ENCODE measurements at regions not wholly inside any gene's neighbourhood (a gene's known extent, or its start where the extent isn't known, plus 50 kb on each side); places are given as distances from the start of the nearest gene placed in this dataset.

GRCh38 chr15:93243573-93243972 is 154.6 kb upstream of the RGMA start:
- H3K4me1 ChIP-seq (ENCODE audit: control insufficient read depth in 2 of 2, insufficient read depth in 2 of 2, low read length in 1 of 2) = no peaks in the 10 kb centered on the region
- no peaks in the 10 kb centered on the region for H3K9me3 ChIP-seq (ENCODE audit: control insufficient read depth in 2 of 2, insufficient read depth in 1 of 2, low read depth in 1 of 2, low read length in 1 of 2)
- no peak overlapping the region for H3K27ac ChIP-seq (ENCODE audit: low read depth in 2 of 2, low read length in 1 of 2)
- no peaks in the 10 kb centered on the region for H3K27me3 ChIP-seq (ENCODE audit: control insufficient read depth in 1 of 2, insufficient read depth in 2 of 2, low read length in 2 of 2)
- no peak overlapping the region for H3K4me3 ChIP-seq (ENCODE audit: low read depth in 1 of 2, low read length in 2 of 2)
- WGBS, 2 donors = 74 to 85% methylated on average over 9 of the region's 9 CpGs
- H3K36me3 ChIP-seq (ENCODE audit: control insufficient read depth in 2 of 2, insufficient read depth in 2 of 2, low read length in 1 of 2) = no peaks in the 10 kb centered on the region

DNA sequence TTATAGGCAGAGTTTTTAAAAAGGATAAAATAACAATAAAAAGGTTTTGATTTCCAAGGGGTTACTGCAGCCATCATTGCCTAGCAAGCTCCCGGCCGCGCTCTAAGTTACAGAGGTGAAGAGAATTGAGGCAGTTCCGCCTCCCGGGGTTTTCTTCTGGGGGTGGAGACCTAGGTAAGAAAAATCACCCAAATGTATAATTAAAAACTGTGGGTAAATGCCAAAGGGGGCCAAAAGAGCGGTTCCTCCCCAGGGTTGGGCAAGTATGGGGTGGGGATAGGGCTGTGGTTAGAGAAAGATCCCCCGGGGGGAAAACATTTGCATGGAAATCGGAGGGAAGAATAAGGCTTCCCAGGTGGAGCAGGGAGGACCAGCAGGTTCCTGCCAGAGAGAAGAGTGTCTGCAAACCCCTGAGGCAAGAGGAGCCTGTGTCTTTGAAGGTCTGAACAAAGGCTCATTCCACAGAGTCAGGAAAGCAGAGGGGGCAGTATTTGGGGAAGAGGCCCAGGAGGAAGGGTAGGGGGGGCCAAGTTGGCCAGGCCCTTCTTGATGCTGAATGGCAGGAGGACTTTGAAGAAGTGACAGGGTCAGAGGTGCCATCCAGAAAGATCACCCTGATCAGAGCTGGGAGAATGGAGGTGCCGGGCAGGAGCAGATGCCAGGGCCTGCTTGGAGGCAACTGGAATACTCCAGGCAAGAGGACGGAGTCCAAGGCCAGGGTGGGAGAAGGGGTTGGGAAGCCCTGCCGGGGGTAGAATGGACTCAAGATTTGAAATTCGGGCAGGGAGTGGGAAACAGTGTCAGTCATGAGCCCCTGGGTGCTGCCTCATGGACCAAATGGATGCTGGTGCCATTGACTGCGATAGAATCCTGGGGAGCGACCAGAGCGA is 152.9 kb upstream of the RGMA start:
- H3K4me1 ChIP-seq (ENCODE audit: control insufficient read depth in 2 of 2, insufficient read depth in 2 of 2, low read length in 1 of 2) = no peaks in the 10 kb centered on the region
- H3K27ac ChIP-seq (ENCODE audit: low read depth in 2 of 2, low read length in 1 of 2) = no peak overlapping the region
- H3K9me3 ChIP-seq (ENCODE audit: control insufficient read depth in 2 of 2, insufficient read depth in 1 of 2, low read depth in 1 of 2, low read length in 1 of 2) = no peaks in the 10 kb centered on the region
- 64 to 72% methylated on average over 15 of the region's 15 CpGs for WGBS, 2 donors
- H3K27me3 ChIP-seq (ENCODE audit: control insufficient read depth in 1 of 2, insufficient read depth in 2 of 2, low read length in 2 of 2) = no peaks in the 10 kb centered on the region
- H3K4me3 ChIP-seq (ENCODE audit: low read depth in 1 of 2, low read length in 2 of 2) = no peak overlapping the region
- no peaks in the 10 kb centered on the region for H3K36me3 ChIP-seq (ENCODE audit: control insufficient read depth in 2 of 2, insufficient read depth in 2 of 2, low read length in 1 of 2)

GRCh38 chr15:93239993-93240392 is 151.0 kb upstream of the RGMA start:
- Histone ChIP-seq H3K9me3 (ENCODE audit: control insufficient read depth in 2 of 2, insufficient read depth in 1 of 2, low read depth in 1 of 2, low read length in 1 of 2) (no peaks in the 10 kb centered on the region), H3K27me3 (ENCODE audit: control insufficient read depth in 1 of 2, insufficient read depth in 2 of 2, low read length in 2 of 2) (no peaks in the 10 kb centered on the region), H3K36me3 (ENCODE audit: control insufficient read depth in 2 of 2, insufficient read depth in 2 of 2, low read length in 1 of 2) (no peaks in the 10 kb centered on the region), H3K27ac (ENCODE audit: low read depth in 2 of 2, low read length in 1 of 2) (no peak overlapping the region), H3K4me1 (ENCODE audit: control insufficient read depth in 2 of 2, insufficient read depth in 2 of 2, low read length in 1 of 2) (no peaks in the 10 kb centered on the region), H3K4me3 (ENCODE audit: low read depth in 1 of 2, low read length in 2 of 2) (no peak overlapping the region)
- 94 to 96% methylated on average over 3 of the region's 3 CpGs for WGBS, 2 donors

GRCh38 chr15:93239591-93239990 is 150.6 kb upstream of the RGMA start:
- H3K27ac ChIP-seq (ENCODE audit: low read depth in 2 of 2, low read length in 1 of 2) = no peak overlapping the region
- no peaks in the 10 kb centered on the region for H3K27me3 ChIP-seq (ENCODE audit: control insufficient read depth in 1 of 2, insufficient read depth in 2 of 2, low read length in 2 of 2)
- WGBS, 2 donors = 93 to 97% methylated on average over 8 of the region's 8 CpGs
- H3K36me3 ChIP-seq (ENCODE audit: control insufficient read depth in 2 of 2, insufficient read depth in 2 of 2, low read length in 1 of 2) = no peaks in the 10 kb centered on the region
- H3K4me1 ChIP-seq (ENCODE audit: control insufficient read depth in 2 of 2, insufficient read depth in 2 of 2, low read length in 1 of 2) = no peaks in the 10 kb centered on the region
- H3K4me3 ChIP-seq (ENCODE audit: low read depth in 1 of 2, low read length in 2 of 2) = no peak overlapping the region
- H3K9me3 ChIP-seq (ENCODE audit: control insufficient read depth in 2 of 2, insufficient read depth in 1 of 2, low read depth in 1 of 2, low read length in 1 of 2) = no peaks in the 10 kb centered on the region

- Histone ChIP-seq H3K4me3 (ENCODE audit: low read depth in 1 of 2, low read length in 2 of 2) (no peak overlapping the region), H3K27me3 (ENCODE audit: control insufficient read depth in 1 of 2, insufficient read depth in 2 of 2, low read length in 2 of 2) (no peaks in the 10 kb centered on the region), H3K36me3 (ENCODE audit: control insufficient read depth in 2 of 2, insufficient read depth in 2 of 2, low read length in 1 of 2) (no peaks in the 10 kb centered on the region), H3K27ac (ENCODE audit: low read depth in 2 of 2, low read length in 1 of 2) (no peak overlapping the region), H3K4me1 (ENCODE audit: control insufficient read depth in 2 of 2, insufficient read depth in 2 of 2, low read length in 1 of 2) (no peaks in the 10 kb centered on the region), H3K9me3 (ENCODE audit: control insufficient read depth in 2 of 2, insufficient read depth in 1 of 2, low read depth in 1 of 2, low read length in 1 of 2) (no peaks in the 10 kb centered on the region)
- WGBS, 2 donors = 79 to 87% methylated on average over 8 of the region's 8 CpGs
Measured at GRCh38 chr15:93238641-93239040, 149.6 kb upstream of the RGMA start.

GRCh38 chr15:93235926-93236780 is 147.1 kb upstream of the RGMA start:
- 64 to 72% methylated on average over 17 of the region's 17 CpGs for whole genome bisulfite sequencing, 2 donors
- no peaks in the 10 kb centered on the region for H3K27me3 ChIP-seq (ENCODE audit: control insufficient read depth in 1 of 2, insufficient read depth in 2 of 2, low read length in 2 of 2)
- H3K36me3 ChIP-seq (ENCODE audit: control insufficient read depth in 2 of 2, insufficient read depth in 2 of 2, low read length in 1 of 2) = no peaks in the 10 kb centered on the region
- H3K4me1 ChIP-seq (ENCODE audit: control insufficient read depth in 2 of 2, insufficient read depth in 2 of 2, low read length in 1 of 2) = no peaks in the 10 kb centered on the region
- no peak overlapping the region for H3K27ac ChIP-seq (ENCODE audit: low read depth in 2 of 2, low read length in 1 of 2)
- no peak overlapping the region for H3K4me3 ChIP-seq (ENCODE audit: low read depth in 1 of 2, low read length in 2 of 2)
- no peaks in the 10 kb centered on the region for H3K9me3 ChIP-seq (ENCODE audit: control insufficient read depth in 2 of 2, insufficient read depth in 1 of 2, low read depth in 1 of 2, low read length in 1 of 2)

GRCh38 chr15:93235269-93235668 is 146.3 kb upstream of the RGMA start:
- no peaks in the 10 kb centered on the region for H3K4me1 ChIP-seq (ENCODE audit: control insufficient read depth in 2 of 2, insufficient read depth in 2 of 2, low read length in 1 of 2)
- no peak overlapping the region for H3K4me3 ChIP-seq (ENCODE audit: low read depth in 1 of 2, low read length in 2 of 2)
- no peak overlapping the region for H3K27ac ChIP-seq (ENCODE audit: low read depth in 2 of 2, low read length in 1 of 2)
- H3K36me3 ChIP-seq (ENCODE audit: control insufficient read depth in 2 of 2, insufficient read depth in 2 of 2, low read length in 1 of 2) = no peaks in the 10 kb centered on the region
- no peaks in the 10 kb centered on the region for H3K27me3 ChIP-seq (ENCODE audit: control insufficient read depth in 1 of 2, insufficient read depth in 2 of 2, low read length in 2 of 2)
- H3K9me3 ChIP-seq (ENCODE audit: control insufficient read depth in 2 of 2, insufficient read depth in 1 of 2, low read depth in 1 of 2, low read length in 1 of 2) = no peaks in the 10 kb centered on the region
- 72 to 75% methylated on average over 5 of the region's 5 CpGs for WGBS, 2 donors

- no peaks in the 10 kb centered on the region for H3K9me3 ChIP-seq (ENCODE audit: control insufficient read depth in 2 of 2, insufficient read depth in 1 of 2, low read depth in 1 of 2, low read length in 1 of 2)
- WGBS, 2 donors = 93 to 94% methylated on average over 4 of the region's 4 CpGs
- no peak overlapping the region for H3K27ac ChIP-seq (ENCODE audit: low read depth in 2 of 2, low read length in 1 of 2)
- no peaks in the 10 kb centered on the region for H3K27me3 ChIP-seq (ENCODE audit: control insufficient read depth in 1 of 2, insufficient read depth in 2 of 2, low read length in 2 of 2)
- H3K36me3 ChIP-seq (ENCODE audit: control insufficient read depth in 2 of 2, insufficient read depth in 2 of 2, low read length in 1 of 2) = no peaks in the 10 kb centered on the region
- no peaks in the 10 kb centered on the region for H3K4me1 ChIP-seq (ENCODE audit: control insufficient read depth in 2 of 2, insufficient read depth in 2 of 2, low read length in 1 of 2)
- H3K4me3 ChIP-seq (ENCODE audit: low read depth in 1 of 2, low read length in 2 of 2) = no peak overlapping the region
Measured at GRCh38 chr15:93233710-93234109, 144.7 kb upstream of the RGMA start.

DNA sequence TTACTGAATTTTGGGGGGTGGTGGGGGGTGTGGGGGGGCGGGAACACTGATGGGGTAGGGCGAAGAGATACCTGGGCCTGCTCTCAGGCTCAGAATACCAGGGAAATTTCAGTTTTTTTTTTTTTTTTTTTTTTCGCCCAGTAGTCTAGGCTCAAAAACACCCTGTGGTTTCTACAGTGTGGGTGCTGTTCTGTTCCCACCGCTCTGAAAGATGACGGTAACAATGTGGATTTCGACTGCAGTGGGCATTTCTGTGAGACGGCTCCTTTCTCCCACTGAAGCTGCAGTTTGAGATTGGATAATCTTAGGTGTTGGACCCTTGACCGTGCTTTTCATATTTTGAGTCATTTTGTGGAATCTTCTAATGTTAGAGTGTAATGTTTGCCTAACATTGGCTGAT is 143.8 kb upstream of the RGMA start:
- 76 to 86% methylated on average over 8 of the region's 8 CpGs for WGBS, 2 donors
- Histone ChIP-seq H3K9me3 (ENCODE audit: control insufficient read depth in 2 of 2, insufficient read depth in 1 of 2, low read depth in 1 of 2, low read length in 1 of 2) (no peaks in the 10 kb centered on the region), H3K4me1 (ENCODE audit: control insufficient read depth in 2 of 2, insufficient read depth in 2 of 2, low read length in 1 of 2) (no peaks in the 10 kb centered on the region), H3K36me3 (ENCODE audit: control insufficient read depth in 2 of 2, insufficient read depth in 2 of 2, low read length in 1 of 2) (no peaks in the 10 kb centered on the region), H3K4me3 (ENCODE audit: low read depth in 1 of 2, low read length in 2 of 2) (no peak overlapping the region), H3K27ac (ENCODE audit: low read depth in 2 of 2, low read length in 1 of 2) (no peak overlapping the region), H3K27me3 (ENCODE audit: control insufficient read depth in 1 of 2, insufficient read depth in 2 of 2, low read length in 2 of 2) (no peaks in the 10 kb centered on the region)

Measured in esophagus (tissue), 2 donors.